ENCODE measurements at regions not wholly inside any gene's neighbourhood (a gene's known extent, or its start where the extent isn't known, plus 50 kb on each side); places are given as distances from the start of the nearest gene placed in this dataset.
A peak's percentile ranks its signal among the peaks of the same experiment; 100 is the strongest.

GRCh38 chr15:91468871-91469580, 369.0 kb downstream of the SV2B start:
- H3K4me3 ChIP-seq (ENCODE audit: low read length), result no peak overlapping the region

GRCh38 chr15:91469632-91470567, 369.8 kb downstream of the SV2B start:
- no peak for DNase-seq (ENCODE audit: low read depth, low spot score)
- H3K4me3 ChIP-seq (ENCODE audit: low read length), result no peak overlapping the region

More at GRCh38 chr15:91468871-91469580, 369.0 kb downstream of the SV2B start:
- DNase-seq (ENCODE audit: low read depth, low spot score), result no peak

GRCh38 chr15:91471468-91471867, 371.4 kb downstream of the SV2B start:
- no peak for DNase-seq (ENCODE audit: low read depth, low spot score)
- no peak overlapping the region for H3K4me3 ChIP-seq (ENCODE audit: low read length)

GRCh38 chr15:91472316-91472756, 372.3 kb downstream of the SV2B start:
- peak; percentile 80 for DNase-seq (ENCODE audit: low read depth, low spot score)
- H3K4me3 ChIP-seq (ENCODE audit: low read length), result peak overlapping the region; percentile 27

GRCh38 chr15:91473894-91474545, 374.0 kb downstream of the SV2B start:
- DNase-seq (ENCODE audit: low read depth, low spot score), result no peak
- H3K4me3 ChIP-seq (ENCODE audit: low read length), result no peak overlapping the region

GRCh38 chr15:91476861-91477260, 376.6 kb upstream of the SLCO3A1 start:
- DNase-seq (ENCODE audit: low read depth, low spot score), result no peak

GRCh38 chr15:91478717-91479191, 374.8 kb upstream of the SLCO3A1 start:
- H3K4me3 ChIP-seq (ENCODE audit: low read length), result no peak overlapping the region
- DNase-seq (ENCODE audit: low read depth, low spot score), result peak; percentile 65

More at GRCh38 chr15:91476861-91477260, 376.6 kb upstream of the SLCO3A1 start:
- no peak overlapping the region for H3K4me3 ChIP-seq (ENCODE audit: low read length)

GRCh38 chr15:91480426-91480825, 373.1 kb upstream of the SLCO3A1 start:
- DNase-seq (ENCODE audit: low read depth, low spot score), result no peak
- no peak overlapping the region for H3K4me3 ChIP-seq (ENCODE audit: low read length)

GRCh38 chr15:91482799-91483198, 370.7 kb upstream of the SLCO3A1 start:
- DNase-seq (ENCODE audit: low read depth, low spot score), result no peak

GRCh38 chr15:91484141-91484540, 369.4 kb upstream of the SLCO3A1 start:
- DNase-seq (ENCODE audit: low read depth, low spot score), result no peak
- H3K4me3 ChIP-seq (ENCODE audit: low read length), result no peak overlapping the region

More at GRCh38 chr15:91482799-91483198, 370.7 kb upstream of the SLCO3A1 start:
- no peak overlapping the region for H3K4me3 ChIP-seq (ENCODE audit: low read length)

- no peak for DNase-seq (ENCODE audit: low read depth, low spot score)
- no peak overlapping the region for H3K4me3 ChIP-seq (ENCODE audit: low read length)
Observed at GRCh38 chr15:91488452-91488851, 365.1 kb upstream of the SLCO3A1 start.

- H3K4me3 ChIP-seq (ENCODE audit: low read length), result no peak overlapping the region
- DNase-seq (ENCODE audit: low read depth, low spot score), result no peak
Observed at GRCh38 chr15:91490211-91490610, 363.3 kb upstream of the SLCO3A1 start.

- DNase-seq (ENCODE audit: low read depth, low spot score), result no peak
- H3K4me3 ChIP-seq (ENCODE audit: low read length), result no peak overlapping the region
Observed at GRCh38 chr15:91491101-91491950, 362.2 kb upstream of the SLCO3A1 start.

GRCh38 chr15:91496754-91497691, 356.5 kb upstream of the SLCO3A1 start:
- no peak overlapping the region for H3K4me3 ChIP-seq (ENCODE audit: low read length)
- no peak for DNase-seq (ENCODE audit: low read depth, low spot score)

- DNase-seq (ENCODE audit: low read depth, low spot score), result no peak
- no peak overlapping the region for H3K4me3 ChIP-seq (ENCODE audit: low read length)
Observed at GRCh38 chr15:91498046-91498748, 355.3 kb upstream of the SLCO3A1 start.

GRCh38 chr15:91498749-91499062, 354.8 kb upstream of the SLCO3A1 start:
- H3K4me3 ChIP-seq (ENCODE audit: low read length), result no peak overlapping the region
- DNase-seq (ENCODE audit: low read depth, low spot score), result no peak

- no peak overlapping the region for H3K4me3 ChIP-seq (ENCODE audit: low read length)
- DNase-seq (ENCODE audit: low read depth, low spot score), result no peak
Observed at GRCh38 chr15:91499774-91500383, 353.6 kb upstream of the SLCO3A1 start.
